HepG2 (cell line): ENCODE measurements at regions not wholly inside any gene's neighbourhood (a gene's known extent, or its start where the extent isn't known, plus 50 kb on each side); places are given as distances from the start of the nearest gene placed in this dataset.

Source experiments
- DNMT3B ChIP-seq: conservative IDR thresholded peaks from 2 replicates; pipeline ENCODE4 v1.6.1; 2016; ENCODE audit warnings: missing biosample characterization, control low read depth
- GMEB2 ChIP-seq: IDR thresholded peaks from 2 replicates; pipeline ENCODE4 v1.6.1; 2016; ENCODE audit warnings: missing biosample characterization, missing genetic modification reagents, low read depth
- HINFP ChIP-seq: sonication (generic); formaldehyde crosslinking; IDR thresholded peaks from 2 replicates; pipeline ENCODE4 v1.4.0; 2020; ENCODE audit warnings: low read depth, mild to moderate bottlenecking, missing genetic modification reagents
- KDM4B ChIP-seq: sonication (generic); formaldehyde crosslinking; IDR thresholded peaks from 2 replicates; pipeline ENCODE4 v1.4.0; 2020; ENCODE audit warnings: missing genetic modification reagents
- KIAA2018 ChIP-seq: sonication (generic); formaldehyde crosslinking; IDR thresholded peaks from 2 replicates; pipeline ENCODE4 v1.5.0; 2020; ENCODE audit warnings: mild to moderate bottlenecking, missing genetic modification reagents, borderline replicate concordance
- SP1 ChIP-seq, 2 experiments: fragments of 450-650 bp in 1 of 2; sonication (generic) in 1 of 2; formaldehyde crosslinking in 1 of 2; IDR thresholded peaks; 2 replicates each; pipeline versions ENCODE4 v1.4.0 to v1.6.1; 2016 to 2020; ENCODE audit warnings: missing genetic modification reagents in 1 of 2
- SP2 ChIP-seq: sonication (generic); formaldehyde crosslinking; IDR thresholded peaks from 2 replicates; pipeline ENCODE4 v1.5.1; 2020; ENCODE audit warnings: mild to moderate bottlenecking, missing genetic modification reagents
- ZMAT5 ChIP-seq: sonication (generic); formaldehyde crosslinking; IDR thresholded peaks from 2 replicates; pipeline ENCODE4 v1.5.0; 2020; ENCODE audit warnings: mild to moderate bottlenecking, low read depth, missing genetic modification reagents, borderline replicate concordance
- ZNF121 ChIP-seq: sonication (generic); formaldehyde crosslinking; IDR thresholded peaks from 2 replicates; pipeline ENCODE4 v1.5.0; 2020; ENCODE audit warnings: mild to moderate bottlenecking, missing genetic modification reagents
- ZNF124 ChIP-seq: sonication (generic); formaldehyde crosslinking; IDR thresholded peaks from 2 replicates; pipeline ENCODE4 v1.4.0; 2020; ENCODE audit warnings: missing genetic modification reagents
- ZNF451 ChIP-seq: sonication (generic); formaldehyde crosslinking; IDR thresholded peaks from 2 replicates; pipeline ENCODE4 v1.5.0; 2020; ENCODE audit warnings: mild to moderate bottlenecking, missing genetic modification reagents
- ZNF770 ChIP-seq: sonication (generic); formaldehyde crosslinking; IDR thresholded peaks from 2 replicates; pipeline ENCODE4 v1.5.0; 2020; ENCODE audit warnings: mild to moderate bottlenecking, missing genetic modification reagents
- ZNF816 ChIP-seq: sonication (generic); formaldehyde crosslinking; IDR thresholded peaks from 2 replicates; pipeline ENCODE4 v1.8.0; 2022; ENCODE audit warnings: missing genetic modification reagents, mild to moderate bottlenecking, borderline replicate concordance
- ZNF879 ChIP-seq: sonication (generic); formaldehyde crosslinking; IDR thresholded peaks from 2 replicates; pipeline ENCODE4 v1.8.1; 2023; ENCODE audit warnings: missing genetic modification reagents
- TF ChIP-seq, protein P1 (sequence below): fragments of 450-650 bp; IDR thresholded peaks from 2 replicates; pipeline ENCODE4 v1.6.1; 2017

DNA sequence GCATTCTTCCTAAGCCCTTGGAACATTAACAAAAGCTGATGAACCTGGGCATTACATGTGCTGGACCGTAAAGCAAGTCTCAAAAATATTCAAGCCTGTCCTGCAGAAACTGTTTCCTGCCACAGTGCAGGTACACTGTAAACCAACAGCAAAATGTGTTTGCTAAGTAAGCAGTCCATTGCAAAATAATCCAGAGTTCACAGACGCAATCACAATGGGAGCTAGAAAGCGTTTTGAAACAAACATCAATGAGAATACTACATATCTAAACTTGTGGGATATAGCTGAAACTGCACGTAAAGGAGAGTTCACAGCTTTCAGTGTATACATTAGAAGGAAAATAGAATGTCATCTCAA is 61.6 kb downstream of the RGS12 start (continued):
- TF ChIP-seq SP2, result no peak
- TF ChIP-seq SP1 (IDR thresholded peaks at IDR 0.05), result no peak
- TF ChIP-seq SP1 (CRISPR knock-in tag; IDR thresholded peaks at IDR 0.05), result 0 out of 2 replicates have a peak, but pooled peaks have one; percentile 23
- peak; percentile 56; the same call in 1 of the 2 replicates for TF ChIP-seq ZNF121
- TF ChIP-seq KDM4B (CRISPR knock-in tag), result peak; percentile 85; the same call in 1 of the 2 replicates
- TF ChIP-seq HINFP (CRISPR knock-in tag), result no peak
- TF ChIP-seq ZNF816 (CRISPR knock-in tag), result peak; percentile 78; the same call in 1 of the 2 replicates
- no peak for TF ChIP-seq GMEB2 (CRISPR knock-in tag)
- TF ChIP-seq KIAA2018 (CRISPR knock-in tag), result no peak
- peak; percentile 88 for TF ChIP-seq ZNF124
- TF ChIP-seq, protein P1, sequence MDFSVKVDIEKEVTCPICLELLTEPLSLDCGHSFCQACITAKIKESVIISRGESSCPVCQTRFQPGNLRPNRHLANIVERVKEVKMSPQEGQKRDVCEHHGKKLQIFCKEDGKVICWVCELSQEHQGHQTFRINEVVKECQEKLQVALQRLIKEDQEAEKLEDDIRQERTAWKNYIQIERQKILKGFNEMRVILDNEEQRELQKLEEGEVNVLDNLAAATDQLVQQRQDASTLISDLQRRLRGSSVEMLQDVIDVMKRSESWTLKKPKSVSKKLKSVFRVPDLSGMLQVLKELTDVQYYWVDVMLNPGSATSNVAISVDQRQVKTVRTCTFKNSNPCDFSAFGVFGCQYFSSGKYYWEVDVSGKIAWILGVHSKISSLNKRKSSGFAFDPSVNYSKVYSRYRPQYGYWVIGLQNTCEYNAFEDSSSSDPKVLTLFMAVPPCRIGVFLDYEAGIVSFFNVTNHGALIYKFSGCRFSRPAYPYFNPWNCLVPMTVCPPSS, result no peak
- TF ChIP-seq ZNF770 (CRISPR knock-in tag), result no peak
- no peak for TF ChIP-seq ZNF879
- no peak for TF ChIP-seq ZMAT5
- no peak for TF ChIP-seq DNMT3B (CRISPR knock-in tag)
- TF ChIP-seq ZNF451 (CRISPR knock-in tag), result no peak
